ENCODE measurements at regions not wholly inside any gene's neighbourhood (a gene's known extent, or its start where the extent isn't known, plus 50 kb on each side); places are given as distances from the start of the nearest gene placed in this dataset.

DNA sequence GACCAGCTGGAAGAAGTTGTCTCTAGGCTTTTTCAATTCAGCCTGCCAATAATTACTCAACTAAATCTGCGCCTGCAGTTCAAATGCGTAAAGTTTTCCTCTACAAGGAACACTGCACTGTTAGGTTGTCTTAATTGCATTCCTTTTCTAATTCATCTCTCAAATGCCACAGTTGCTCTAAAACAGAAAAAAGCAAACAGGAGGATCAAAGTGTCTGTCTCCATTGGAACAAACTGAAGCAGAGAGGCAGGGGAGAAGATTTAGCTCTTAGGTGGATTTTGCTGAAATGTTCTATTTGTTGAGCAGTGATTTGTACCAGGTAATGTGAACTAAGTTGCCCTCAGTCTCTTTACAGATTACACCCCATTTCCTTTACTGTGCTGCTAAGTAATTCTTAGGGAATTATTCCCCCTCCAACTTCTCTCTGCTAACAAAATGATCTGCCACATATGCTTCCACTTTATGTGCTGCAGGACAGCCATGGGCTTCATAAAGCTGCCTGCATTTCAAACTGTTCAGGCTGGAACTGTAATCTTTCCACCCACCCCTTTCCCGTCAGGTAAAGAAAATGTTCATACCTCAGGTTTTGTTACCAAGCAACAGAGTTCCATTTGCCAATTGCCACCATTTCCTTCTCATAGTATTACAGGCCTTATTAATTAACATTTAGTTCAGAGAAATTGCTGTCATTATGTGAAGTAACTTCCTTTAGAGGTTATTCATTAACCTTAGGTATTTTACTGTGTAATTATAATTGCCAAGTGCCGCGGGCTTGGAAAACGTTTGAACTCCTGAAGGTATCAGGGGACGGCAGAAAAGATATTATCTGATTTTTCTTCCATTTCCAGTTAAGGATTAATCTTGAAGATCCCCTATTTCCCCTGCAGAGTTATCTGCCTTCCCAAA lies 149.3 kb downstream of the SPRY1 start:
- DNase-seq, result no peak

DNA sequence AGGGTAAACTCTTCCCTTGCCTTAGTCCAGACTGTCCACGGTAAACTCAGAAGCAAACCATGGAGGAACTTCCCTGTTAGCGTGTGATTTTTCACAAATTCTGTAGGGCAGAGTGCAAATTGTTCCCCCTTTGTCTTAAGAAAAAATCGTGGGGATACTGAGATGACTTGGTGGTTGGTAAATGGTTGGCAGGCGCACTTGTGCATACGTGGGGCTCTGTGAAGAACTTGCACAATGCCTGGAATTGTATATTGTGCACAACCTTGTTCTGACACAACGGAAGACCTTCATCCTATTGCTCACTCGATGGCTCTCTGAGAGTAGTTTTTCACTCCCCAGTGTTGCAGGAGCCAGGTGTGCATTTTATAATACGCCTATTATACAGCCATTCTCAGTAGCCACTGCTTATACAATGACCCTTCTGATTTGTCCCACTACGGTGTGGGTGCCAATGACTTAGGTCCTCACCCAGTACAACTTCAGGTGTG lies 150.0 kb downstream of the SPRY1 start:
- DNase-seq, result no peak

GRCh38 chr4:123547216-123548165 lies 150.9 kb downstream of the SPRY1 start:
- DNase-seq, result no peak

DNA sequence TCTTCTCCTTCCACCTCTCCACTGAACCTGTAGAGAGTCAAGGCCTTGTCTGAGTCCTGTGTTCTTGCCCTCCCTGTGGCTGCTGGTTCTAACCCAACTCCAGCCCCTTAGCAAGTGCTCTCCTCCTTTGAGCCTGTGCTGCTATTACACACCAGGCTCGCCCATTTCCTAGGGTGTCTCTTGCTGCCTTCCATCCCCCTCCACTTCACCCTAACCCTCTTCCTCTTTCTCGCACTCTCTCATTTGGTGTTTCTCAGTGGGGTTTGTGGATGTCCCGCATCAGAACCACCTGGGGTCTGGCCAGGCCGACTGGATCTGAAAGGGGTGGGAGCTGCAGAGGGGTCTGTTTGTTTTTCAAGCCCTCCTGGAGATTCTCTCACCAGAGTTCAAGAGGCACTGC lies 156.7 kb downstream of the SPRY1 start:
- no peak for DNase-seq

DNA sequence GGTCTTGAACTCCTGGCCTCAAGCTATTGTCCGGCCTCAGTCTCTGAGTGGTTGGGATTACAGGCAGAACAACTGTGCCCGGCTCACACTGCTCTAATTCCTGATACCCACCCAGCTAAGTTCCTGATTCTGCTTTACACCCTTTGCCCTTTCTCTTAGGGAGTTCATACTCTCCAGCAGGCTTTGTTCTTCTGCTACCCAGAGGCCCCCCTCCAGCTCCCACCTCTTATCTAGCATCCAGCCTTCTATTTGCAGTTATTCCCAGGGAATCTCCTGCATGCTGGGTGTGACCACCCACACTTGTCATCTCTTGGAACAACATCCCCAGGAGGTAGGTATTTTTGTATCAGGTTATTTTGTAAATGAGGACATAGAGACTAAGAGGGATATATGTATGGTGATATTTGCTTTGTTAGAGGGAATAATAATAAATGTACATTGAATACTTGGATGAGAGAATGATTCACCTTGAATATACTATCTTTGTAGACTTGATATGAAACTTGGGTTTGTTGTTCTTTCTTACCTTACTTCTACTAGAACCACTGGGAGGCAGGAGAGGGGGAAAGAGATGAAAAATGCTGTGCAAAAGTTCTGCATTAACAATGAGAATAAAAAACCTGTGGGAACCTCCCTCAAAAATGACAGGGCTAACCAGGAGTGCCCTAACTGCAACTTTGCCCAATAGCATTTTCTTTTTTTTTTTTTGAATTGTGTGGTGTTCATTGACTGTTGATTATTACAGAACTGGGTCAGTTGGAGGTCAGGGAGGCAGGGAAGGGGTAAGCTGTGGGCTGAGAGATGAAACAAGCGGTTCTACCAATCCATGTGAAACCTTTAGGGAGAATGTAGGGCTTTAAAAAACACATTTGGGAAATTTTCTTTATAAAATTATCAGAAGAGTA lies 157.4 kb downstream of the SPRY1 start:
- no peak for DNase-seq

- DNase-seq, result no peak
Observed at GRCh38 chr4:123554801-123555232, 158.2 kb downstream of the SPRY1 start.

- no peak for DNase-seq
Observed at GRCh38 chr4:123555233-123555806, 158.7 kb downstream of the SPRY1 start.

- DNase-seq, result no peak
Observed at GRCh38 chr4:123555807-123556273, 159.2 kb downstream of the SPRY1 start.

GRCh38 chr4:123556526-123556925 lies 159.9 kb downstream of the SPRY1 start:
- DNase-seq, result no peak

- DNase-seq, result no peak
Observed at GRCh38 chr4:123557857-123558536, 161.4 kb downstream of the SPRY1 start.

DNA sequence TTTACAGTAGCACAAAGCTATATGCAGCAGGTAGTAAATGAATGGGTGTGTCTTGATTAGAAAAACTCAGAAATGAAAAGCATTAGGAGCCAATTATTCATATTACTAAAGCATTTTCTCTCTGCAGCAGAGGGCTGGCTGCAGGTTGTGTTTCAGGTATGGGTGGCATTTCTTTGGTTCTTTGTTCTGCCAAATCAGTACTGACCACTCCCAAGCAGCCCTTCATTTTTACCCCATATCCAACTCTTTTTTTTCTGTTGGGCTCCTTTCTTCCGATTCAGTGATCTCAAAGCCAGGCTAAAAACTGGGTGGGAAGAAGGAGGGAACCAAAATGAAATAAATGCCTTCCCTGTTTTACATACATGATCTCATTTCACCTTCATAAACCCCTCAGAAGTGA lies 162.3 kb downstream of the SPRY1 start:
- DNase-seq, result no peak

GRCh38 chr4:123559955-123560871 lies 163.6 kb downstream of the SPRY1 start:
- no peak for DNase-seq

GRCh38 chr4:123561525-123561924 lies 164.9 kb downstream of the SPRY1 start:
- no peak for DNase-seq

GRCh38 chr4:123562994-123563750 lies 166.6 kb downstream of the SPRY1 start:
- DNase-seq, result no peak

- no peak for DNase-seq
Observed at GRCh38 chr4:123564758-123565346, 168.3 kb downstream of the SPRY1 start.

GRCh38 chr4:123568936-123569335 lies 172.3 kb downstream of the SPRY1 start:
- DNase-seq, result no peak

GRCh38 chr4:123569541-123569940 lies 172.9 kb downstream of the SPRY1 start:
- no peak for DNase-seq

GRCh38 chr4:123573866-123574508 lies 177.4 kb downstream of the SPRY1 start:
- DNase-seq, result no peak

All from NCI-H774 (cell line).